IMR-90 (cell line): ENCODE measurements at regions not wholly inside any gene's neighbourhood (a gene's known extent, or its start where the extent isn't known, plus 50 kb on each side); places are given as distances from the start of the nearest gene placed in this dataset.

Experiments used
- ATAC-seq: fragments of 200-7000 bp; cut with Tn5 transposase; 2 replicates; pipeline ENCODE4 v1.9.1; 2020; ENCODE audit warnings: low read depth, mild to moderate bottlenecking, moderate library complexity
- BruUV-seq: library from RNA; stranded (reverse); fragments of 400-500 nt; replicated peaks from 2 replicates; lab custom pipeline; 2021; lab: Mats Ljungman, UMichigan
- CTCF ChIA-PET: fragments of 300-600 bp; formaldehyde crosslinking; extraction: SDS; loops from one replicate; lab custom pipeline; 2021; ENCODE audit warnings: antibody characterized with exemption; lab: Yijun Ruan, JAX
- POLR2A ChIA-PET: fragments of 300-600 bp; sonication (Branson Sonifier 250); formaldehyde crosslinking; loops from one replicate; lab custom pipeline; 2022; ENCODE audit warnings: antibody characterized with exemption; ENCODE audit not compliant: unreplicated experiment; lab: Charles Lee
- DNase-seq: peaks from one replicate; pipeline ENCODE4 v3.0.0; 2013
- H2AFZ ChIP-seq: replicated peaks from 2 replicates; pipeline ENCODE3; 2013; ENCODE audit warnings: low read length, mild to moderate bottlenecking; ENCODE audit not compliant: poor library complexity
- H2AK5ac ChIP-seq: 2 replicates; pipeline ENCODE4 v1.6.1; 2013; ENCODE audit warnings: low read depth, low read length, inconsistent platforms
- H2AK9ac ChIP-seq: replicated peaks from 2 replicates; pipeline ENCODE3; 2013; ENCODE audit warnings: mild to moderate bottlenecking, low read depth, low read length, moderate library complexity; ENCODE audit not compliant: poor library complexity
- H2BK120ac ChIP-seq: 2 replicates; pipeline ENCODE4 v1.6.1; 2013; ENCODE audit warnings: low read depth, low read length, inconsistent platforms
- H2BK15ac ChIP-seq: 3 replicates; pipeline ENCODE4 v1.6.1; 2013; ENCODE audit warnings: low read depth, low read length, inconsistent platforms
- H2BK20ac ChIP-seq: 2 replicates; pipeline ENCODE4 v1.6.1; 2013; ENCODE audit warnings: low read depth, mild to moderate bottlenecking, inconsistent platforms, low read length, moderate library complexity
- H2BK5ac ChIP-seq: 2 replicates; pipeline ENCODE4 v1.6.1; 2013; ENCODE audit warnings: mild to moderate bottlenecking, low read depth, low read length, inconsistent platforms; ENCODE audit not compliant: poor library complexity, severe bottlenecking
- H3K14ac ChIP-seq: replicated peaks from 2 replicates; pipeline ENCODE4 v1.6.1; 2013; ENCODE audit warnings: low read depth, low read length, inconsistent platforms
- H3K18ac ChIP-seq: 2 replicates; pipeline ENCODE4 v1.6.1; 2013; ENCODE audit warnings: low read depth, low read length, control low read depth
- H3K23ac ChIP-seq: 2 replicates; pipeline ENCODE4 v1.6.1; 2013; ENCODE audit warnings: low read depth, low read length, inconsistent platforms
- H3K27ac ChIP-seq: 2 replicates; pipeline ENCODE4 v1.5.1; 2013; ENCODE audit warnings: mild to moderate bottlenecking, control low read depth, low read length; ENCODE audit not compliant: insufficient read depth
- H3K27me3 ChIP-seq: 2 replicates; pipeline ENCODE4 v1.6.1; 2013; ENCODE audit warnings: low read length; ENCODE audit not compliant: control insufficient read depth, insufficient read depth
- H3K36me3 ChIP-seq: 2 replicates; pipeline ENCODE4 v1.6.1; 2013; ENCODE audit warnings: low read length, mixed read lengths; ENCODE audit not compliant: control insufficient read depth, insufficient read depth
- H3K4ac ChIP-seq: 2 replicates; pipeline ENCODE4 v1.6.1; 2013; ENCODE audit warnings: low read depth, low read length, inconsistent platforms
- H3K4me1 ChIP-seq: 2 replicates; pipeline ENCODE4 v1.6.1; 2013; ENCODE audit warnings: low read length, mixed read lengths; ENCODE audit not compliant: control insufficient read depth, insufficient read depth
- H3K4me2 ChIP-seq: 2 replicates; pipeline ENCODE4 v1.6.1; 2013; ENCODE audit warnings: low read depth, mild to moderate bottlenecking, control low read depth, low read length, moderate library complexity
- H3K4me3 ChIP-seq: 2 replicates; pipeline ENCODE4 v1.5.1; 2013; ENCODE audit warnings: low read depth, mild to moderate bottlenecking, control low read depth, low read length, moderate library complexity; ENCODE audit not compliant: insufficient read depth
- H3K56ac ChIP-seq: 2 replicates; pipeline ENCODE4 v1.6.1; 2013; ENCODE audit warnings: low read length, inconsistent platforms; ENCODE audit not compliant: insufficient read depth; ENCODE audit errors: extremely low read depth
- H3K79me1 ChIP-seq, 2 experiments: 2 replicates each; pipeline ENCODE4 v1.6.1; 2013; ENCODE audit warnings: low read length in 2 of 2, inconsistent platforms in 1 of 2, low read depth in 1 of 2
- H3K9ac ChIP-seq: 2 replicates; pipeline ENCODE4 v1.6.1; 2013; ENCODE audit warnings: low read depth, low read length, control low read depth
- H3K9me1 ChIP-seq: 2 replicates; pipeline ENCODE4 v1.6.1; 2013; ENCODE audit warnings: low read length, inconsistent platforms; ENCODE audit not compliant: insufficient read depth
- H3K9me3 ChIP-seq: 2 replicates; pipeline ENCODE4 v1.6.1; 2013; ENCODE audit warnings: low read length; ENCODE audit not compliant: control insufficient read depth, insufficient read depth
- H4K20me1 ChIP-seq: 2 replicates; pipeline ENCODE4 v1.6.1; 2013; ENCODE audit warnings: low read length, inconsistent platforms; ENCODE audit not compliant: insufficient read depth
- H4K5ac ChIP-seq: 2 replicates; pipeline ENCODE4 v1.6.1; 2013; ENCODE audit warnings: mild to moderate bottlenecking, low read depth, low read length, control low read depth
- H4K8ac ChIP-seq, 2 experiments: 2 replicates each; pipeline ENCODE4 v1.6.1; 2013; ENCODE audit warnings: low read depth in 2 of 2, low read length in 2 of 2, control low read depth in 1 of 2, inconsistent platforms in 1 of 2
- H4K91ac ChIP-seq: 2 replicates; pipeline ENCODE4 v1.6.1; 2013; ENCODE audit warnings: low read depth, low read length, inconsistent platforms; ENCODE audit not compliant: insufficient read depth
- CEBPB ChIP-seq: IDR thresholded peaks from 2 replicates; pipeline ENCODE4 v1.6.1; 2012; ENCODE audit warnings: low read depth, low read length, improper control_type of control experiment
- CHD1 ChIP-seq: IDR thresholded peaks from 2 replicates; pipeline ENCODE4 v1.6.1; 2012; ENCODE audit warnings: low read depth, low read length, improper control_type of control experiment
- FOS ChIP-seq: fragments of 150-350 bp; IDR thresholded peaks from 2 replicates; pipeline ENCODE4 v1.6.1; 2016; ENCODE audit warnings: low read depth, low read length
- MAFK ChIP-seq: IDR thresholded peaks from 2 replicates; pipeline ENCODE4 v1.6.1; 2012; ENCODE audit warnings: low read depth, low read length, improper control_type of control experiment
- MAZ ChIP-seq: IDR thresholded peaks from 2 replicates; pipeline ENCODE4 v1.6.1; 2012; ENCODE audit warnings: low read depth, mild to moderate bottlenecking, low read length, improper control_type of control experiment, moderate library complexity, borderline replicate concordance
- RAD21 ChIP-seq: IDR thresholded peaks from 2 replicates; pipeline ENCODE4 v1.6.1; 2012; ENCODE audit warnings: low read length, improper control_type of control experiment
- RCOR1 ChIP-seq: IDR thresholded peaks from 2 replicates; pipeline ENCODE4 v1.6.1; 2012; ENCODE audit warnings: mild to moderate bottlenecking, low read length, improper control_type of control experiment; ENCODE audit not compliant: insufficient replicate concordance
- USF2 ChIP-seq: fragments of 150-350 bp; IDR thresholded peaks from 2 replicates; pipeline ENCODE4 v1.6.1; 2017; ENCODE audit warnings: mild to moderate bottlenecking, antibody characterized with exemption, low read length, low read depth
- WGBS, 2 experiments: methylation state at CpG; one replicate each; pipeline versions ENCODE4 v1.1.5 to v1.1.7; 2013; ENCODE audit warnings: missing lambda C conversion rate in 2 of 2; ENCODE audit not compliant: insufficient read length in 1 of 2; ENCODE audit errors: extremely low coverage in 2 of 2; 5-methylcytosine and 5-hydroxymethylcytosine counted together
- dilution Hi-C: fragments of 300-500 bp; cut with HindIII; formaldehyde crosslinking; loops from one replicate; pipeline ENCODE4 v1.14.3; 2018; ENCODE audit warnings: low sequenced_read_pairs; ENCODE audit not compliant: unreplicated experiment
- in situ Hi-C: fragments of 300-500 bp; cut with MboI; formaldehyde crosslinking; loops from 3 replicates; pipeline ENCODE4 v1.14.3; 2019; ENCODE audit warnings: low sequenced_read_pairs, inconsistent platforms, mixed read lengths
- intact Hi-C: fragments of 100-400 bp; cut with micrococcal nuclease; formaldehyde crosslinking; loops from 2 replicates; pipeline ENCODE4 v1.10.0; 2022
- TF ChIP-seq, protein P1 (sequence below): conservative IDR thresholded peaks from 2 replicates; pipeline ENCODE4 v1.5.1; 2012; ENCODE audit warnings: mild to moderate bottlenecking, low read depth, low read length, improper control_type of control experiment

DNA sequence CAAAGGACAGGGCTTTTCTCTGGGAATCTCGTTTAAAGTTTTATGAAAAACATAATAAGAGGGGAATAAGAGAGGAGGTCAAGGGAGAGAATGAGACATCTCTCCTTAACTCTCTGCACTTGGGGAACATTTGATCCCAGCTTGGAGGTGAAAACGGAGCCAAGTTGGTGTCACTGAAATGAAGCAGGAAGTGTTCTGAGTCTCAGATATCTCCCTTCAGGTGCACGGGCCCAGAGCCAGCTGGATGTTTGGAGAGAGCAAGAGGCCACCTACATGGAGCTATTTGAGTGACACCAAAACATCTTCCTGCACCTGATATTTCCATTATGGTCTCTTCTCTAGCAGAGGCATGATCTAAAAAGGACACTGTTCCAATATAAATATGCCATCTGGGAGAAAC, 85.7 kb downstream of the BLID start:
- Histone ChIP-seq H3K27me3 (no peaks in the 10 kb centered on the region), H3K14ac (no peak overlapping the region), H3K56ac (no peak overlapping the region), H2AFZ (no peak overlapping the region), H2BK20ac (no peak overlapping the region), H3K79me1 (no peaks in the 10 kb centered on the region; a peak in 1 of 4 replicates), H3K9me3 (no peaks in the 10 kb centered on the region), H2AK5ac (no peak overlapping the region), H3K23ac (no peak overlapping the region), H4K8ac (no peak overlapping the region), H2BK5ac (no peak overlapping the region), H4K91ac (no peak overlapping the region), H3K4me2 (no peak overlapping the region), H3K4ac (no peak overlapping the region), H3K4me1 (peaks cover 4% of the 10 kb centered on the region), H2BK120ac (no peak overlapping the region), H2BK15ac (no peak overlapping the region), H3K27ac (no peak overlapping the region), H2AK9ac (no peak overlapping the region), H4K20me1 (no peaks in the 10 kb centered on the region), H3K9me1 (no peaks in the 10 kb centered on the region), H3K36me3 (peaks cover 20% of the 10 kb centered on the region), H4K5ac (no peak overlapping the region), H3K18ac (no peak overlapping the region), H3K9ac (no peak overlapping the region), H3K4me3 (no peak overlapping the region)
- intact Hi-C loops (loop anchor here (10.0 kb wide), 1 partner anchor 175 kb away; no protein-coding TSS in a partner anchor), dilution Hi-C loops (no loop called here), in situ Hi-C loops (loop anchor here (10.0 kb wide), 1 partner anchor 365 kb away; no protein-coding TSS in a partner anchor)
- POLR2A ChIA-PET, result interaction anchor here (0.6 kb wide), 1 partner anchor 385 kb away, joined by 3 read pairs; no protein-coding TSS in a partner anchor
- BruUV-seq, result no TSS peak
- no CpG with 5 or more reads among the region's 3 CpGs for WGBS, 2 experiments
- DNase-seq (no peak), ATAC-seq (no peak)
- CTCF ChIA-PET, result interaction anchor here (0.7 kb wide), 1 partner anchor 475 kb away, joined by 3 read pairs; no protein-coding TSS in a partner anchor
- no peak for TF ChIP-seq RCOR1
- TF ChIP-seq MAZ, result no peak
- no peak for TF ChIP-seq RAD21
- TF ChIP-seq, protein P1, sequence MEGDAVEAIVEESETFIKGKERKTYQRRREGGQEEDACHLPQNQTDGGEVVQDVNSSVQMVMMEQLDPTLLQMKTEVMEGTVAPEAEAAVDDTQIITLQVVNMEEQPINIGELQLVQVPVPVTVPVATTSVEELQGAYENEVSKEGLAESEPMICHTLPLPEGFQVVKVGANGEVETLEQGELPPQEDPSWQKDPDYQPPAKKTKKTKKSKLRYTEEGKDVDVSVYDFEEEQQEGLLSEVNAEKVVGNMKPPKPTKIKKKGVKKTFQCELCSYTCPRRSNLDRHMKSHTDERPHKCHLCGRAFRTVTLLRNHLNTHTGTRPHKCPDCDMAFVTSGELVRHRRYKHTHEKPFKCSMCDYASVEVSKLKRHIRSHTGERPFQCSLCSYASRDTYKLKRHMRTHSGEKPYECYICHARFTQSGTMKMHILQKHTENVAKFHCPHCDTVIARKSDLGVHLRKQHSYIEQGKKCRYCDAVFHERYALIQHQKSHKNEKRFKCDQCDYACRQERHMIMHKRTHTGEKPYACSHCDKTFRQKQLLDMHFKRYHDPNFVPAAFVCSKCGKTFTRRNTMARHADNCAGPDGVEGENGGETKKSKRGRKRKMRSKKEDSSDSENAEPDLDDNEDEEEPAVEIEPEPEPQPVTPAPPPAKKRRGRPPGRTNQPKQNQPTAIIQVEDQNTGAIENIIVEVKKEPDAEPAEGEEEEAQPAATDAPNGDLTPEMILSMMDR, result no peak
- TF ChIP-seq USF2, result no peak
- TF ChIP-seq CEBPB, result no peak
- no peak for TF ChIP-seq FOS
- no peak for TF ChIP-seq MAFK
- no peak for TF ChIP-seq CHD1
